GM19452 (cell line): ENCODE measurements at regions not wholly inside any gene's neighbourhood (a gene's known extent, or its start where the extent isn't known, plus 50 kb on each side); places are given as distances from the start of the nearest gene placed in this dataset.

Experiments used
- ATAC-seq: cut with Tn5 transposase; IDR thresholded peaks from one replicate; pipeline ENCODE4 v1.9.1; 2021; ENCODE audit not compliant: unreplicated experiment

GRCh38 chr18:74023220-74023619 lies 124.4 kb downstream of the FBXO15 start:
- no peak for ATAC-seq

- ATAC-seq, result no peak
These were observed 127.8 kb downstream of the FBXO15 start for GRCh38 chr18:74019864-74020263.

GRCh38 chr18:74013955-74014354 lies 133.7 kb downstream of the FBXO15 start:
- no peak for ATAC-seq

GRCh38 chr18:74012954-74013630 lies 134.5 kb downstream of the FBXO15 start:
- ATAC-seq, result no peak

- ATAC-seq, result no peak
These were observed 141.5 kb downstream of the FBXO15 start for GRCh38 chr18:74006143-74006542.

- ATAC-seq, result no peak
These were observed 142.1 kb downstream of the FBXO15 start for GRCh38 chr18:74005320-74006109.

GRCh38 chr18:73992242-73993022 lies 155.2 kb downstream of the FBXO15 start:
- no peak for ATAC-seq

GRCh38 chr18:73991570-73991969 lies 156.1 kb downstream of the FBXO15 start:
- no peak for ATAC-seq

- no peak for ATAC-seq
These were observed 157.4 kb downstream of the FBXO15 start for GRCh38 chr18:73990258-73990657.

GRCh38 chr18:73987247-73987980 lies 160.2 kb downstream of the FBXO15 start:
- ATAC-seq, result no peak

- no peak for ATAC-seq
These were observed 160.9 kb downstream of the FBXO15 start for GRCh38 chr18:73986711-73987110.

- no peak for ATAC-seq
These were observed 161.6 kb downstream of the FBXO15 start for GRCh38 chr18:73985855-73986625.

GRCh38 chr18:73983970-73984369 lies 163.7 kb downstream of the FBXO15 start:
- no peak for ATAC-seq

- ATAC-seq, result no peak
These were observed 164.1 kb downstream of the FBXO15 start for GRCh38 chr18:73983496-73983895.

GRCh38 chr18:73981796-73982195 lies 165.8 kb downstream of the FBXO15 start:
- no peak for ATAC-seq

- no peak for ATAC-seq
These were observed 167.2 kb downstream of the FBXO15 start for GRCh38 chr18:73980289-73980979.

- no peak for ATAC-seq
These were observed 167.9 kb downstream of the FBXO15 start for GRCh38 chr18:73979742-73980141.

- no peak for ATAC-seq
These were observed 171.2 kb downstream of the FBXO15 start for GRCh38 chr18:73976433-73976832.

- no peak for ATAC-seq
These were observed 172.4 kb downstream of the FBXO15 start for GRCh38 chr18:73975266-73975665.

- no peak for ATAC-seq
These were observed 173.7 kb downstream of the FBXO15 start for GRCh38 chr18:73973972-73974371.
